H1 (cell line): ENCODE measurements at regions not wholly inside any gene's neighbourhood (a gene's known extent, or its start where the extent isn't known, plus 50 kb on each side); places are given as distances from the start of the nearest gene placed in this dataset.

Source experiments
- CTCF ChIA-PET: fragments of 300-600 bp; sonication (Branson Sonifier 250); formaldehyde crosslinking; loops from one replicate; lab custom pipeline; 2021; ENCODE audit not compliant: partially characterized antibody; lab: Charles Lee
- POLR2A ChIA-PET: fragments of 300-600 bp; sonication (Branson Sonifier 250); formaldehyde crosslinking; loops from one replicate; lab custom pipeline; 2021; ENCODE audit warnings: inconsistent platforms; ENCODE audit not compliant: partially characterized antibody; lab: Charles Lee
- DNase-seq, 2 experiments: peaks; one replicate each; pipeline versions ENCODE4 v3.0.0 to v3.0.0-alpha.2; 2010 to 2022; ENCODE audit warnings: low spot score in 2 of 2, low read depth in 1 of 2, mixed read lengths in 1 of 2
- FAIRE-seq: peaks from 2 replicates; lab custom pipeline; 2011; peaks lifted over from hg19 to GRCh38; lab: Jason Lieb, UNC
- H2AFZ ChIP-seq: 2 replicates; pipeline ENCODE4 v1.8.1; 2012; ENCODE audit warnings: low read length, inconsistent platforms
- H2AK5ac ChIP-seq: 2 replicates; pipeline ENCODE4 v1.6.1; 2013; ENCODE audit warnings: low read depth, low read length
- H2BK120ac ChIP-seq: replicated peaks from 2 replicates; pipeline ENCODE3; 2013; ENCODE audit warnings: low read depth, low read length, inconsistent platforms
- H2BK12ac ChIP-seq: 2 replicates; pipeline ENCODE4 v1.6.1; 2013; ENCODE audit warnings: low read depth, low read length
- H2BK15ac ChIP-seq: 2 replicates; pipeline ENCODE4 v1.6.1; 2013; ENCODE audit warnings: low read length
- H2BK20ac ChIP-seq: 2 replicates; pipeline ENCODE4 v1.6.1; 2013; ENCODE audit warnings: low read length
- H2BK5ac ChIP-seq: 2 replicates; pipeline ENCODE4 v1.6.1; 2013; ENCODE audit warnings: low read depth, low read length
- H3K14ac ChIP-seq: 2 replicates; pipeline ENCODE4 v1.6.1; 2013; ENCODE audit warnings: inconsistent platforms; ENCODE audit not compliant: insufficient read length
- H3K18ac ChIP-seq: 2 replicates; pipeline ENCODE4 v1.6.1; 2013; ENCODE audit warnings: low read length; ENCODE audit errors: extremely low read depth
- H3K23ac ChIP-seq: 2 replicates; pipeline ENCODE4 v1.6.1; 2013; ENCODE audit warnings: inconsistent platforms; ENCODE audit not compliant: insufficient read length
- H3K23me2 ChIP-seq: 2 replicates; pipeline ENCODE4 v1.6.1; 2013; ENCODE audit warnings: low read depth, low read length
- H3K27ac ChIP-seq: 2 replicates; pipeline ENCODE4 v1.6.1; 2011; ENCODE audit warnings: low read depth, low read length, inconsistent platforms
- H3K27me3 ChIP-seq, 4 experiments: replicated peaks in 1 of 4; 1 replicate in 1 of 4; 2 replicates in 3 of 4; pipeline versions ENCODE4 v1.6.1 to v1.8.1; 2011 to 2013; ENCODE audit warnings: low read length in 3 of 4, mild to moderate bottlenecking in 3 of 4, inconsistent platforms in 2 of 4, mixed read lengths in 2 of 4, moderate library complexity in 1 of 4; ENCODE audit not compliant: control insufficient read depth in 3 of 4, insufficient read depth in 3 of 4; ENCODE audit errors: extremely low read depth in 1 of 4
- H3K36me3 ChIP-seq, 4 experiments: 2 replicates each; pipeline versions ENCODE4 v1.6.1 to v1.8.1; 2011 to 2013; ENCODE audit warnings: mild to moderate bottlenecking in 4 of 4, low read length in 3 of 4, moderate library complexity in 2 of 4, control low read depth in 1 of 4, inconsistent platforms in 1 of 4; ENCODE audit not compliant: insufficient read depth in 4 of 4, control insufficient read depth in 2 of 4
- H3K4ac ChIP-seq: replicated peaks from 2 replicates; pipeline ENCODE3; 2013; ENCODE audit warnings: low read length, low read depth, mixed read lengths, inconsistent platforms; ENCODE audit not compliant: insufficient read length
- H3K4me1 ChIP-seq, 4 experiments: replicated peaks in 1 of 4; 1 replicate in 1 of 4; 2 replicates in 3 of 4; pipeline versions ENCODE4 v1.6.1 to v1.8.1; 2011 to 2013; ENCODE audit warnings: low read length in 3 of 4, inconsistent platforms in 2 of 4, mixed read lengths in 1 of 4; ENCODE audit not compliant: insufficient read depth in 4 of 4, control insufficient read depth in 3 of 4
- H3K4me2 ChIP-seq, 2 experiments: 2 replicates each; pipeline versions ENCODE4 v1.6.1 to v1.8.1; 2011 to 2013; ENCODE audit warnings: low read depth in 2 of 2, low read length in 2 of 2, control low read depth in 1 of 2, inconsistent platforms in 1 of 2, mild to moderate bottlenecking in 1 of 2; ENCODE audit not compliant: insufficient read depth in 1 of 2
- H3K4me3 ChIP-seq, 4 experiments: fragments of 200-600, 300-600 bp in 1 of 4; sonication (generic), shearing (Covaris generic), sonication (Bioruptor Twin) in 1 of 4; 2 replicates each; pipeline versions ENCODE4 v1.5.1 to v1.8.1; 2011 to 2016; ENCODE audit warnings: low read length in 4 of 4, low read depth in 3 of 4, control low read depth in 2 of 4, inconsistent platforms in 2 of 4, mild to moderate bottlenecking in 2 of 4, mixed read lengths in 1 of 4, moderate library complexity in 1 of 4; ENCODE audit not compliant: insufficient read depth in 2 of 4; ENCODE audit errors: extremely low read depth in 1 of 4
- H3K56ac ChIP-seq: replicated peaks from 2 replicates; pipeline ENCODE3; 2013; ENCODE audit warnings: low read depth, mild to moderate bottlenecking, mixed read lengths, low read length, inconsistent platforms; ENCODE audit not compliant: insufficient read length
- H3K79me1 ChIP-seq: 2 replicates; pipeline ENCODE4 v1.6.1; 2013; ENCODE audit warnings: low read depth, low read length, control low read depth
- H3K79me2 ChIP-seq, 2 experiments: 2 replicates each; pipeline versions ENCODE4 v1.6.1 to v1.8.1; 2012 to 2013; ENCODE audit warnings: low read length in 2 of 2, mild to moderate bottlenecking in 2 of 2, inconsistent platforms in 1 of 2; ENCODE audit not compliant: insufficient read depth in 2 of 2, control insufficient read depth in 1 of 2
- H3K9ac ChIP-seq, 4 experiments: replicated peaks in 1 of 4; 1 replicate in 1 of 4; 2 replicates in 3 of 4; pipeline versions ENCODE4 v1.6.1 to v1.8.1; 2011 to 2013; ENCODE audit warnings: low read depth in 3 of 4, low read length in 3 of 4, control low read depth in 2 of 4, mild to moderate bottlenecking in 2 of 4, moderate library complexity in 2 of 4, inconsistent platforms in 1 of 4; ENCODE audit errors: extremely low read depth in 1 of 4
- H3K9me3 ChIP-seq, 2 experiments: 2 replicates each; pipeline versions ENCODE4 v1.6.1 to v1.8.1; 2012 to 2013; ENCODE audit warnings: mild to moderate bottlenecking in 2 of 2, moderate library complexity in 2 of 2, control low read depth in 1 of 2, inconsistent platforms in 1 of 2, low read depth in 1 of 2, low read length in 1 of 2, mixed read lengths in 1 of 2; ENCODE audit not compliant: insufficient read depth in 2 of 2
- H4K20me1 ChIP-seq, 2 experiments: replicated peaks in 1 of 2; 2 replicates each; pipeline versions ENCODE3 to v1.8.1; 2011 to 2013; ENCODE audit warnings: inconsistent platforms in 2 of 2, low read length in 2 of 2, mild to moderate bottlenecking in 1 of 2; ENCODE audit not compliant: insufficient read depth in 2 of 2, control insufficient read depth in 1 of 2
- H4K5ac ChIP-seq: 2 replicates; pipeline ENCODE4 v1.6.1; 2013; ENCODE audit warnings: low read length, low read depth, mixed read lengths, inconsistent platforms; ENCODE audit not compliant: insufficient read length
- H4K8ac ChIP-seq: 2 replicates; pipeline ENCODE4 v1.8.0; 2013; ENCODE audit warnings: mild to moderate bottlenecking, moderate library complexity, low read length, inconsistent platforms; ENCODE audit not compliant: insufficient read depth; ENCODE audit errors: extremely low read depth
- H4K91ac ChIP-seq: replicated peaks from 2 replicates; pipeline ENCODE3; 2013; ENCODE audit warnings: low read length, mixed read lengths, inconsistent platforms; ENCODE audit not compliant: insufficient read length
- BACH1 ChIP-seq: IDR thresholded peaks from 2 replicates; pipeline ENCODE4 v1.6.1; 2012; ENCODE audit warnings: low read length, improper control_type of control experiment
- CEBPB ChIP-seq: IDR thresholded peaks from 2 replicates; pipeline ENCODE4 v1.6.1; 2012; ENCODE audit warnings: low read depth, low read length
- CHD1 ChIP-seq: IDR thresholded peaks from 2 replicates; pipeline ENCODE4 v1.6.1; 2012; ENCODE audit warnings: low read depth, low read length, improper control_type of control experiment
- whole genome bisulfite sequencing, 2 experiments: shearing (Covaris generic) in 1 of 2; methylation state at CpG; one replicate each; pipeline versions ENCODE4 v1.1.6 to v1.1.7; 2013 to 2015; ENCODE audit warnings: low lambda C conversion rate in 2 of 2, mixed read lengths in 2 of 2, inconsistent platforms in 1 of 2, low coverage in 1 of 2, missing lambda C conversion rate in 1 of 2; ENCODE audit not compliant: insufficient replicate concordance in 2 of 2, insufficient coverage in 1 of 2, insufficient read length in 1 of 2; ENCODE audit errors: extremely low coverage in 1 of 2, missing lambda C conversion rate in 1 of 2; 5-methylcytosine and 5-hydroxymethylcytosine counted together

DNA sequence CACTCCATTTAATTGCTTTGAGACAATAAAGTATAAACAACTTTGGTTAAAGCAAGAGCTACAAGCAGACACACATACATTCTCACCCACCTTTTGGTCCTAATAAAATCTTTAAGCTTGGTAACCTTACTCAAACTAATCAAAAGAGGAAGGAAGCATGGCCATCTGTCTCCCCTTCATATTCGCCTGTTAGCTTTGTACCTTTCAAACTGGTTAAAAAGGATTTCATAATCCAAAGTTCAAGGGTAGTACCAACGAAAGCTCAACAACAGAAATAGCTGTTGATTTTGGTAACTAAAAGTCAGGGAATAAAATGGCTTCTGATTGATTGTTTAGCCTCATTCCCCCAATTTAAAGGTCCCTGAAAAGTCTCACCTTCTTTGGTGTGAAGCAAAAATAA, 456.9 kb downstream of the BCAT1 start:
- 87% methylated on average over 2 of the region's 2 CpGs; no CpG with 5 or more reads in 1 of the 2 experiments for WGBS, 2 experiments
- Histone ChIP-seq H3K4me1 (no peaks in the 10 kb centered on the region), H3K9ac (no peak overlapping the region), H3K4me3 (no peak overlapping the region), H4K5ac (no peak overlapping the region), H4K20me1 (no peaks in the 10 kb centered on the region), H3K27me3 (no peaks in the 10 kb centered on the region), H2BK120ac (no peak overlapping the region), H2BK15ac (no peak overlapping the region), H3K4me2 (no peak overlapping the region), H3K23ac (no peak overlapping the region), H2BK20ac (no peak overlapping the region), H2AFZ (no peak overlapping the region), H3K79me2 (no peaks in the 10 kb centered on the region), H2BK12ac (no peak overlapping the region), H3K14ac (no peak overlapping the region), H3K36me3 (no peaks in the 10 kb centered on the region), H2AK5ac (no peak overlapping the region), H3K23me2 (no peaks in the 10 kb centered on the region), H4K8ac (no peak overlapping the region), H3K79me1 (no peaks in the 10 kb centered on the region), H3K4ac (no peak overlapping the region), H3K9me3 (no peaks in the 10 kb centered on the region), H3K18ac (no peak overlapping the region), H2BK5ac (no peak overlapping the region), H3K27ac (no peak overlapping the region), H3K56ac (no peak overlapping the region), H4K91ac (no peak overlapping the region)
- TF ChIP-seq CHD1 (no peak), CEBPB (no peak), BACH1 (no peak)
- POLR2A ChIA-PET = interaction anchor here (0.7 kb wide), 1 partner anchor 31 kb away, joined by 3 read pairs; no protein-coding TSS in a partner anchor
- FAIRE-seq = no peak
- CTCF ChIA-PET = interaction anchor here (0.7 kb wide), 1 partner anchor 9 kb away, joined by 3 read pairs; no protein-coding TSS in a partner anchor
- no peak for DNase-seq
